AG08396 (cell line): ENCODE measurements at regions not wholly inside any gene's neighbourhood (a gene's known extent, or its start where the extent isn't known, plus 50 kb on each side); places are given as distances from the start of the nearest gene placed in this dataset.
"Not testable (repeated sequence)": the region's sequence is repeated elsewhere in the genome, so short reads cannot be mapped to it uniquely, and the experiment has no call there.

Experiments used
- DNase-seq: peaks from one replicate; pipeline ENCODE4 v3.0.0; 2012; ENCODE audit warnings: low spot score, mixed read lengths

DNA sequence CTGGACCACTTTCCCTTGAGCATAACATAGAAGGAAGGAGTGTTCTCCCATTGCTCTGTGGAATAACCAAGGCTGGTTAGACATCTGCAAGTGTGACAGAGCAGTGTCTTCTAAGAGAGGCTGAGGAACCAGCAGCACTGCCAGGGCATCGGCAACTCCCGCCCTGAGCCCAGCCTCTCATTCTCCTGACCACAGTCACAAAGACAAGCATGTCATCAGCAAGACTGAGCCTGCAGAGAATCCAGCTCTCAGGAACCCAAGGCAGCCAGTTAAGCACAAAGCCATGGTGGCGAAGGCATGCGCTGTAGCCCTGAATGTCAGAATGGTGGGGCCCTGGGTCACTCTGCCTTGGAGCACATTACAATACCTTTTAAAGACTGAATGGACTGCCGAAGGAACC, 253.9 kb downstream of the AGTPBP1 start:
- no peak for DNase-seq

DNA sequence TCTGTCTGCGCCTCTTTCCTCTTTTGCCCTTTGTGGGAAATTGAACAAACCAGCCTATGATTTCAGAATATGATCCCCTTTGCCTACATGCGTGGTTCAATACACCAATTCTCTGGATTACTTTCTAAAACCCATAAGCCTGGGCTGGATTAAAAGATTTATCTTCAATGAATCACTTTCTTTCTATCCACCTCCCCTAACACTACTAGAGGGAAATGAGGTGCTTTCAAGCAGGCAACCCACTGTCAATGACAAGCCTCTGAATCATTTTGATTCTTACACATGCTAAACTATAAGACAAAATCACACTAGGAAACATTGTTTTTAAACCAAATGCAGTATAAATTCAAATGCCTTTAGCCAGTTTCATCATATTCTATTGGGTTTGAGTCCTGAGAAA, 257.5 kb downstream of the AGTPBP1 start:
- DNase-seq = no peak

GRCh38 chr9:85483208-85483607, 258.5 kb downstream of the AGTPBP1 start:
- DNase-seq = no peak

- no peak for DNase-seq
These were observed 262.4 kb downstream of the AGTPBP1 start for GRCh38 chr9:85479305-85479704.

GRCh38 chr9:85478847-85479246, 262.9 kb downstream of the AGTPBP1 start:
- no peak for DNase-seq

DNA sequence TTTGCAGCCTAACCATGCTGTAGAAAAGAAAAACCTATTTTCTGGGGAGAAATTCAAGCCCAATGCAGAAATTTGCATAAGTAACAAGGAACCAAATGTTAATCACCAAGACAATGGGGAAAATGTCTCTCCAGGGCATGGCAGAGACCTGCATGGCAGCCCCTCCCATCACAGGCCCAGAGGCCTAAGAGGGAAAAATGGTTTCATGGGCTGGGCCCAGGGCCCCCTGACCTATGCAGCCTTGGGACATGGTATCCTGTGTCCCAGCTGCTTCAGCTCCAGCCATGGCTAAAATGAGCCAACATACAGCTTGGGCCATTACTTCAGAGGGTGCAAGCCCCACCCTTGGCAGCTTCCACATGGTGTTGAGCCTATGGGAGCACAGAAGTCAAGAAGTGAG, 266.9 kb downstream of the AGTPBP1 start:
- DNase-seq = not testable (repeated sequence)

DNA sequence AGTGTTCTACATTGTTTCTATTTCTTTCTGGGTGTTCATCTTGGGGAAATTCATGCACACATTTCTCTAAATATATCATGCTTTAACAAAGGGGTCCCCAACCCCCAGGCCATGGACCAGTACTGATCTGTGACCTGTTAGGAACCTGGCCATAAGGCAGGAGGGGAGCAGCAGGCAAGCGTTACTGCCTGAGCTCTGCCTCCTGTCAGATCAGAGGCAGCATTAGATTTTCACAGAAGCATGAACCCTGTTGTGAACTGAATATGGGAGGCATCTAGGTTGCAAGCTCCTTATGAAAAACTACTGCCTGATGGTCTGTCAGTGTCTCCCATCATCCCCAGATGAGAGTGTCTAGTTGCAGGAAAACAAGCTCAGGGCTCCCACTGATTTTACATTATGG, 270.0 kb downstream of the AGTPBP1 start:
- DNase-seq = no peak

DNA sequence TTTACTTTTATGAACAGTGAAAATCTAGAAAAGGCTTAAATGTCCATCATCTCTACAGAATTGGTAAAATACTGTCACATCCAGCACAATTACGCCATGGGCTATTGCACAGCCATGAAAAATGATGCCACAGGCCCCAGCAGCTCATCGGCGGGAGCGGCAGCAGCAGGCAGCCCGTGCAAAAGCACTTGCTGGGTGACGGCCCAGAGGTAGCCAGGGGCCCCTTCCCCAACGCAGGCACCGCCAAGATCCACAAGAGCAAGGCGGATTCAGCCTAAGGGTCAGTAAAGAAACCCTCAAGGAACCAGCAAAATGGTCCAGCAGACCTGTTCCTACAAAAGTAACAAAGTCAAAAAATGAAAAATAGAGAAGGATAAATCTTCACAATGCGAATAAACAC, 272.7 kb downstream of the AGTPBP1 start:
- DNase-seq = no peak

GRCh38 chr9:85466834-85467233, 274.9 kb downstream of the AGTPBP1 start:
- no peak for DNase-seq

DNA sequence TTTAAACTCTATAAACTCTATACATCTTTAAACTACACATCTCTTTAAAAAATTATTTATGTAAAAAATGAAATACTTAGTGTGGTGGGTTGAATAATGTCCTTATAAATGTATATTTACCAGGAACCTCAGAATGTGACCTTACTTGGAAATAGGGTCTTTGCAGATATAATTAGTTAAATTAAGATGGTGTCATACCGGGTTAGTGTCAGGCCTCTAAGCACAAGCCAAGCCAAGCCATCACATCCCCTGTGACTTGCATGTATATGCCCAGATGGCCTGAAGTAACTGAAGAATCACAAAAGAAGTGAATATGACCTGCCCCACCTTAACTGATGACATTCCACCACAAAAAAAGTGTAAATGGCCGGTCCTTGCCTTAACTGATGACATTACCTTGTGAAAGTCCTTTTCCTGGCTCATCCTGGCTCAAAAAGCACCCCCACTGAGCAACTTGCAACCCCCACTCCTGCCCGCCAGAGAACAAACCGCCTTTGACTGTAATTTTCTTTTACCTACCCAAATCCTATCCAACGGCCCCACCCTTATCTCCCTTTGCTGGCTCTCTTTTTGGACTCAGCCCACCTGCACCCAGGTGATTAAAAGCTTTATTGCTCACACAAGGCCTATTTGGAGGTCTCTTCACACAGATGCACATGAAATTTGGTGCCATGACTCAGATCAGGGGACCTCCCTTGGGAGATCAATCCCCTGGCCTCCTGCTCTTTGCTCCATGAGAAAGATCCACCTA, 283.5 kb downstream of the AGTPBP1 start:
- DNase-seq = not testable (repeated sequence)

DNA sequence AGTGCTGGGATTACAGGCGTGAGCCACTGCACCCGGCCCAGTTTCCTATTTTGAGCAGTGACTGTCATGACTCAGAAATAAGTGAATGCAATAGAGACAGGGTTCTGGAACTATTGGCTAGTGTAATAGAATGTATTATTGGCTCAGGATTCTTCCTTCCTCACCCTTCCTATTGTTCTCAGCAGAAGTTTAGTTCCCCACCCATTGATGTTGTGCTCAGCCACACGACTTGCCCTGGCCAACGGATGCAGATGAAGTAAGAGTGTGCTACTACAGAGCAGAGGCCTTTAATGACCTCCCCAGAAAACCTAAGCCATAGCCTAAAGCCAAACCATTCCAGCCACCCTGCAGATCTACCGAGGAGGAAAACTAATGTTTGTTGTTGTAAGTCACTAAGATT, 287.9 kb downstream of the AGTPBP1 start:
- DNase-seq = no peak

DNA sequence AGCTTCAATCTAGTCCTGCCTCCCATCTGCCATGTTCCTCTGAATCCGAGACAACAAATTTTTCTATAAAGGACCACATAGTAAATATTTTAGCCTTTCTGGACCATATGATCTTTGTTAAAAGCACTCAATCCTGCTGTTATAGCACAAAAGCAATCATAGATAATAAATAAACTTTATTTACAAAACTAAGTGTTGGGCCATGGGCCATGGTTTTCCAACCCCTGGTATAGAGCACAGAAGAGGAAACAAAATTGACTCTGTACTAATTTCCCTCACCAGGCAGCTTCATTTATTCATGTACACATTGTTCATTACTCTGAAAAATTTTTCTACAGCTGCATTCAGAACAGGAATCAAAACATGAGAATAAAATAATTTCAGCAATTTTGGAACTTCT, 288.9 kb downstream of the AGTPBP1 start:
- no peak for DNase-seq

DNA sequence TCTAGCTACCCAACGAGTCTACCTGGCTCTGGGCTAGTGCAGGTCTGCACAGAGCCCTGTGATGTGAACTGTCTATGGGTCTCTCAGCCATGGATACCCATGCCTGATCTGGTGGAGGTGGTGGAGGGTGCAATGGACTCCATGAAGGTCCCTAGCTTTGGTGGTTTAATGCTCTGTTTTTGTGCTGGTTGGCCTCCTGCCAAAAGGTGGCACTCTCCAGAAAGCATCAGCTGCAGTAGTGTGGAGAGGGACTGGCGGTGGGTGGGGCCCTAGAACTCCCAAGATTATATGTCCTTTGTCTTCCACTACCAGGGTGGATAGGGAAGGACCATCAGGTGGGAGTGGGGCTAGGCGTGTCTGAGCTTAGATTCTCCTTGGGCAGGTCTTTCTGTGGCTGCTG, 290.1 kb downstream of the AGTPBP1 start:
- no peak for DNase-seq

DNA sequence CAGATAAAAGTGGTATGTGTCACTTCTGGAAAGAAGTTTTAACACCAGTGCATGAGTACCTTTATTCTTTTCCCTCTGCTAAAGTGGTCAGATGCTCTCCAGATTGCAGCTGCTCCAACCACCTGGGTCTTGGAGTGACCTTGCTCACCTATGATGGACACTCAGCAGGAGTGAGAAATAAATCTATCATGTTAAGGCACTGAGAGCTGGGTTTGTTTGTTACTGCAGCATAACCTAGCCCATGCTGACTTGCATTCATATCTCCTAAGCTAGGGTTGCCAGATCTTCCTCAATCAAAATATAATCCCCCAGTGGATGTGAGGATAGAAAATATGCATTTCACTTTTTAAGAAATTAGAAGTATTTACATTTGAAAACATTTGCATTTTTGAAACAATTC, 295.9 kb downstream of the AGTPBP1 start:
- no peak for DNase-seq

DNA sequence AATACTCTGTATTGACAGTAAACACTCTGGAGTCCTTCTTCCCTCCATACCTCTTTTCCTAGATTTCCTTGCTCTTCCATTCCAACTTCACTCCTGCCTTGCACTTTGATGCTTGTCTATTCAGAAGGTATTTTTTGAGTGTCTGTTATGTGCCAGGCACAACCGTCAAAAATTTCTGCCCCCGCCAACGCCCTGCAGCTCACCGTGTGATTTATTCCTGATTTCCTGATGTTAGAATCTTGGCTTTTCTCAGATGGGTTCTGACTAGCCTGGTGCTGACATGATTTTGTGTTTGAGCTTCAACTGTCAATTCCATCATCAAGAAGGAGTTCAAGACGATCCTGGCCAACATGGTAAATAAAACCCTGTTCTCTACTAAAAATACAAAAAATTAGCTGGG, 297.5 kb downstream of the AGTPBP1 start:
- no peak for DNase-seq

GRCh38 chr9:85443190-85443598, 298.6 kb downstream of the AGTPBP1 start:
- no peak for DNase-seq

DNA sequence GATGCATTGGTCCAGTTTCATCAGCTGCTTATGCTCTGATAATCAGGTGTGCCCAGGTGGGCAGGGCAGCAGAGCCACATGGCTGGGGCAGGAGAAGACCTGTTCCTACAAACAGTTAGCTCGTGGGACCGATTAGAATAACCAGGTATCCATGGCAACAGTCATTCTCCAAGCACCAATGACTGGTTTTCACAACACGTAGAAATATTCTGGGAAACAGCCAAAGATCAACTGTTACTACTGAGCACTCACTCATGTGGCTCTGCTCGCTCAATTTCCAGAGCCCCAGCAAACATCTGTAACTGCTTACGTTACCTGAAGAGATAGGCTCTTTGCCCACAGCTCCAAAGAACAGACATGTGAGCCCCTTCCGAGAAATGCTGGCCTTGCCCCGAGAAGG, 302.0 kb downstream of the AGTPBP1 start:
- no peak for DNase-seq

- DNase-seq = not testable (repeated sequence)
These were observed 307.8 kb downstream of the AGTPBP1 start for GRCh38 chr9:85433956-85434355.

- not testable (repeated sequence) for DNase-seq
These were observed 308.2 kb downstream of the AGTPBP1 start for GRCh38 chr9:85433551-85433950.

DNA sequence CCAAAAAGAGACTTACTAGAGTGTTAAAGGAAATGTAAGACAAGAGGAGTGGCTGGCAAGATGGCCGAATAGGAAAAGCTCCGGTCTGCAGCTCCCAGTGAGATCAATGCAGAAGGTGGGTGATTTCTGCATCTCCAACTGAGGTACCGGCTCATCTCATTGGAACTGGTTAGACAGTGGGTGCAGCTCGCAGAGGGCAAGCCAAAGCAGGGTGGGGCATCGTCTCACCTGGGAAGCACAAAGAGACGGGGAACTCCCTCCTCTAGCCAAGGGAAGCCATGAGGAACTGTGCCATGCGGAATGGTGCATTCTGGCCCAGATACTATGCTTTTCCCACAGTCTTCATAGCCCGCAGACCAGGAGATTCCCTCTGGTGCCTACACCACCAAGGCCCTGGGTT, 308.7 kb downstream of the AGTPBP1 start:
- DNase-seq = no peak

- DNase-seq = no peak
These were observed 309.2 kb downstream of the AGTPBP1 start for GRCh38 chr9:85432599-85432998.

DNA sequence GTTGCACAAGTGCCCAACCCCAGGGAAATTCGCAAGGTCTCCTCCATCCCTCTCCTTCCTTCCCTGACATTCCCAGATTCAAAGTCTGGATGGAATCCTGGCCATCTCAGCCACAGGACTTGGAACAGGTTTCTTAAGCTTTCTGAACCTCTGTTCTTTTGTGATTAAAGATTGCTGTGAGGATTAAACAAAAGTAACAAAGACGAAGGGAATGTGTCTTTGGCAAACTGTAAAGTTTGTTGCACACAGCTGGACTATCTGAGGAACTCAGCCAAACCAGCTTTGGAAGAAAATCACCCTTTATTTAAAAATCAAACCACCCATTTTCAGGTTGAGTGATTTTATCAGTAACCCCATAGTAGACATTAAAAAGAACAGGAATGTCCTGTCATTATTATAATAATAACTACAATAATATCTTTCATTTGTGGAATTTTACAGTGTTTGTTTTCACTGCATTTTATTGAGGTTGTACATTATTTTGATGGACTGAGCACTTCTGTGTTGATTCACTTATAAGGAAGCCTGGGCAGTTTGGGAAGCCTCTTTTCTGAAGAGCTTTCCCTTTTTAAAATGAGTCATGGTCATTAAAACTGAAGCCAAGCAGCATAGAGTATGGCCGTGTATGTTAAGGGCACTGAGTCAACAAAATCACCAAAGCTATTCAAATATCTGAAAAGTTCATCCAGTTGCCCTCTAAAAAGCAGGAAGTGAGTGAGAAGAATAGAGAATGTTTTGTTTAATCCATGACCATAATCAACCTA, 310.2 kb downstream of the AGTPBP1 start:
- no peak for DNase-seq

- no peak for DNase-seq
These were observed 311.0 kb downstream of the AGTPBP1 start for GRCh38 chr9:85430659-85431338.
